ENCODE measurements at regions not wholly inside any gene's neighbourhood (a gene's known extent, or its start where the extent isn't known, plus 50 kb on each side); places are given as distances from the start of the nearest gene placed in this dataset.

GRCh38 chr2:137769406-137769805, 194.9 kb upstream of the HNMT start:
- TF ChIP-seq RAD21 (IDR thresholded peaks at IDR 0.05; ENCODE audit: low read depth) (no peak), EP300 (IDR thresholded peaks at IDR 0.05; ENCODE audit: borderline replicate concordance) (no peak), ZBTB7A (IDR thresholded peaks at IDR 0.05; ENCODE audit: low read depth) (no peak), TAF1 (IDR thresholded peaks at IDR 0.05; ENCODE audit: low read depth) (no peak), REST (IDR thresholded peaks at IDR 0.05; ENCODE audit: low read depth) (no peak), NFIC (IDR thresholded peaks at IDR 0.05) (no peak), FOXM1 (IDR thresholded peaks at IDR 0.05; ENCODE audit: borderline replicate concordance, low read depth) (no peak), TEAD4 (IDR thresholded peaks at IDR 0.05) (no peak), CEBPB (IDR thresholded peaks at IDR 0.05) (no peak), MAX (IDR thresholded peaks at IDR 0.05) (no peak), EGR1 (IDR thresholded peaks at IDR 0.05) (no peak)

Measured in Ishikawa (cell line).